ENCODE measurements at regions not wholly inside any gene's neighbourhood (a gene's known extent, or its start where the extent isn't known, plus 50 kb on each side); places are given as distances from the start of the nearest gene placed in this dataset.
"Not testable (repeated sequence)": the region's sequence is repeated elsewhere in the genome, so short reads cannot be mapped to it uniquely, and the experiment has no call there.

DNA sequence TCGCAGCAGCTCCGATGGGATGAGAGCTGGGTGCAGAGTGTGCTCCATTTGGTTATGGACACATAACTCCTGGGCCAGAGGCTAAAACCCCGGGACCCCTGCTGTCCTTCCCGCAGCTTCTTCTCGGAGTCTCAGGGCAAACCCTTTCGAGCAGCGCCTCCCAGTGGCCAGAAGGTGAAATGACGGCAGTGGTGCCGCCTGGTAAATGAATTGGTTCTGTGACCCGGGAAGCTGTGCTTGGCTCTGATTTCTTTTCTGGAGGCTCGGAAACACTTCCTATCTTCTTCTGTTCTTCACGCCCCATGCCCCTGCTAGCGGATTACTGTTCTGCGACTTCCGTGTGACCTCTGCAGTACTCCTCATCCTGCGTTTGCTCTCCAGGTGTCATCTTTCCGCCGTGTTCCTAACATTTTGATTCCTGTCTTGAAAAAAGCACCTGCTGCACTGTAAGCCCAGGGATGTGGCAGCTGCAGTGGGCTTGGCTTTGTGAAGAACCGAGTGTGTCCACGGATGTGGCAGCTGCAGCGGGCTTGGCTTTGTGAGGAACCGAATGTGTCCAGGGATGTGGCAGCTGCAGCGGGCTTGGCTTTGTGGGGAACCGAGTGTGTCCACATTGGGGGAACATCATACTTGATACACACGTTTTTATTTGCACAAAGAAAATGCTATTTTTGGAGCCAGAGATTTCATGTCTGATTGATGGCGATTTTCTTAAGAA is 118.0 kb upstream of the ALDH3B2 start:
- not testable (repeated sequence) for TF ChIP-seq EZH2 (IDR thresholded peaks at IDR 0.05; ENCODE audit: insufficient read depth, poor library complexity, severe bottlenecking); EZH2phosphoT487 (IDR thresholded peaks at IDR 0.05; ENCODE audit: insufficient read depth, low read depth)

Data from GM23248 (cell line).